CD4-positive, alpha-beta memory T cell (primary cell): ENCODE measurements at regions not wholly inside any gene's neighbourhood (a gene's known extent, or its start where the extent isn't known, plus 50 kb on each side); places are given as distances from the start of the nearest gene placed in this dataset.
A peak's percentile ranks its signal among the peaks of the same experiment; 100 is the strongest.

Experiments
- CTCF ChIA-PET: fragments of 350-600 bp; sonication (Branson Sonifier 250); formaldehyde crosslinking; loops from one replicate; lab custom pipeline; 2021; ENCODE audit warnings: inconsistent platforms; ENCODE audit not compliant: partially characterized antibody; lab: Charles Lee
- POLR2A ChIA-PET: fragments of 350-600 bp; sonication (Branson Sonifier 250); formaldehyde crosslinking; loops from one replicate; lab custom pipeline; 2021; ENCODE audit not compliant: partially characterized antibody; lab: Charles Lee
- DNase-seq, 5 donors: peaks; one replicate each; pipeline versions ENCODE4 v3.0.0 to v3.0.0-alpha.2; 2020 to 2022; ENCODE audit warnings: mixed read lengths in 1 of 5
- H3K27ac ChIP-seq: one replicate; pipeline ENCODE4 v1.7.0; 2013; ENCODE audit warnings: low read depth, low read length
- H3K27me3 ChIP-seq: 2 replicates; pipeline ENCODE4 v1.7.0; 2013; ENCODE audit warnings: mild to moderate bottlenecking, low read length, moderate library complexity; ENCODE audit not compliant: insufficient read depth
- H3K36me3 ChIP-seq: 2 replicates; pipeline ENCODE4 v1.7.0; 2013; ENCODE audit warnings: mild to moderate bottlenecking, low read length, moderate library complexity; ENCODE audit not compliant: insufficient read depth
- H3K4me1 ChIP-seq: 2 replicates; pipeline ENCODE4 v1.7.0; 2013; ENCODE audit warnings: mild to moderate bottlenecking, low read length, moderate library complexity; ENCODE audit not compliant: insufficient read depth
- H3K4me3 ChIP-seq, 2 donors: one replicate each; pipeline ENCODE4 v1.7.0; 2013; ENCODE audit warnings: low read length in 2 of 2, mild to moderate bottlenecking in 1 of 2
- H3K9me3 ChIP-seq, 2 donors: one replicate each; pipeline ENCODE4 v1.7.0; 2013; ENCODE audit warnings: low read length in 2 of 2, control low read depth in 1 of 2; ENCODE audit not compliant: control insufficient read depth in 1 of 2
- H3K27ac Mint-ChIP-seq, 7 donors: one replicate each; pipeline ENCODE4 v1.8.0; 2020 to 2021; ENCODE audit warnings: mixed read lengths in 7 of 7, mild to moderate bottlenecking in 6 of 7, inconsistent platforms in 3 of 7, moderate library complexity in 3 of 7
- H3K27me3 Mint-ChIP-seq, 2 donors: one replicate each; pipeline ENCODE4 v1.8.0; 2020 to 2021; ENCODE audit warnings: mixed read lengths in 2 of 2
- H3K36me3 Mint-ChIP-seq, 2 donors: one replicate each; pipeline ENCODE4 v1.8.0; 2020 to 2021; ENCODE audit warnings: mixed read lengths in 2 of 2, inconsistent platforms in 1 of 2, mild to moderate bottlenecking in 1 of 2
- H3K4me1 Mint-ChIP-seq, 4 donors: one replicate each; pipeline ENCODE4 v1.8.0; 2020 to 2021; ENCODE audit warnings: mixed read lengths in 4 of 4, mild to moderate bottlenecking in 1 of 4
- H3K4me3 Mint-ChIP-seq, 8 donors: one replicate each; pipeline ENCODE4 v1.8.0; 2020 to 2021; ENCODE audit warnings: mixed read lengths in 8 of 8, mild to moderate bottlenecking in 7 of 8, moderate library complexity in 6 of 8, inconsistent platforms in 3 of 8
- H3K9me3 Mint-ChIP-seq, 8 donors: one replicate each; pipeline ENCODE4 v1.8.0; 2020 to 2021; ENCODE audit warnings: mixed read lengths in 8 of 8, mild to moderate bottlenecking in 5 of 8, inconsistent platforms in 3 of 8, moderate library complexity in 1 of 8
- intact Hi-C: fragments of 100-400 bp; cut with micrococcal nuclease; formaldehyde crosslinking; loops from one replicate; pipeline ENCODE4 v1.15.1; 2023

DNA sequence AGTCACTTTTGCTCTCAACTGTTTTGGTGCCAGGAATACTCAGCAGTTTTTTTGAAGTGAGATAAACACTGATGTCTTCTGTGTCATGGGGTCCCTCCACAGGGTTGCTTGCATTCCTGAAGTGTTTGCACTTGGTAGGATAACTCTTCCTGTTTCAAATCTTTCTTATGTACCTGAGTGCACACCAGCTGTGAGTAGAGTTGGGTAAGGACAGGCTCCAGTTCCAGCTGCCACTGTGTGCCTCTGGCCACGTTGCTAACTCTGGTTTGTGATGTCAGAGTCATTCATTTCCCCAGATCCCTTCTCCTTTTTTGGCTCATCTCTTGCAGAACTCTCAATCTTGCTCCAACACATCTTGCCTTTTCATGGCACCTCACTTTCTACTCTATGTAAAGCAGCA lies 356.3 kb upstream of the B3GALT2 start:
- H3K27me3 ChIP-seq: no peaks in the 10 kb centered on the region
- ChIA-PET POLR2A (interaction anchor here (0.6 to 5.4 kb wide), 3 partner anchors 64 to 356 kb away, joined by 3 to 106 read pairs (median 60); partner anchors contain the start of gene B3GALT2), CTCF (interaction anchor here (1.0 kb wide), 1 partner anchor 17 kb away, joined by 3 read pairs; no protein-coding TSS in a partner anchor)
- H3K9me3 ChIP-seq: no peaks in the 10 kb centered on the region
- H3K36me3 ChIP-seq: no peaks in the 10 kb centered on the region
- H3K27ac ChIP-seq: peak overlapping the region; percentile 71
- no peak for DNase-seq
- intact Hi-C loops: loop anchor here (5.0 to 10.0 kb wide), 2 partner anchors 358 to 745 kb away; partner anchors contain the start of gene B3GALT2
- peaks cover 0 to 3% (median 0%) of the 10 kb centered on the region in 8 donors for H3K9me3 Mint-ChIP-seq
- peaks cover 46 to 84% (median 60%) of the 10 kb centered on the region in 4 donors for H3K4me1 Mint-ChIP-seq
- H3K4me3 Mint-ChIP-seq: peak overlapping the region in 7 of 8 donors; percentile 22 to 71 (median 49)
- H3K4me3 ChIP-seq: no peak overlapping the region
- peak overlapping the region; percentile 65 to 98 (median 92) for H3K27ac Mint-ChIP-seq
- H3K36me3 Mint-ChIP-seq: peaks cover 8% of the 10 kb centered on the region in 2 donors
- no peaks in the 10 kb centered on the region for H3K27me3 Mint-ChIP-seq
- peaks cover 60% of the 10 kb centered on the region for H3K4me1 ChIP-seq

DNA sequence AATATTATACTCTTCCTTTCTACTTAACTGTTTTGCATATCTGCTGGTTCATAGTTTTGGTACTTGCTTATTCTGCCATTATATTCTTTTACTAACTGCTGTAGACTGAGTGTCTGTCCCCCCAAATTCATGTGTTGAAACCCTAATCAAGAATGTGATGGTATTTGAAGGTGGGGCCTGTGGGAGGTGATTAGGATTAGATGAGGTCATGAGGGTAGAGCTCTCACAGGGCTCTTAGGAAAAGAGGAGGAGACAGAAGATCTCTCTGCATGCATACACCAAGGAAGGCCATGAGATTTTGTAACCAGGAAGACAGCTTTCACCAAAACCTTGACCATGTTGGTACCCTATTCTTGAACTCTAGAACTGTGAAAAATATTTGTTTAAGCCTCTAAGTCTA lies 354.1 kb upstream of the B3GALT2 start:
- H3K9me3 Mint-ChIP-seq: peaks cover 0 to 2% (median 0%) of the 10 kb centered on the region in 8 donors
- ChIA-PET CTCF (interaction anchor here (1.0 to 2.7 kb wide), 8 partner anchors 8 to 123 kb away, joined by 3 to 15 read pairs (median 5); no protein-coding TSS in a partner anchor), POLR2A (interaction anchor here (0.7 to 5.4 kb wide), 34 partner anchors 9 to 749 kb away, joined by 3 to 106 read pairs (median 5); partner anchors contain the start of gene B3GALT2)
- H3K36me3 Mint-ChIP-seq: peaks cover 2 to 5% of the 10 kb centered on the region in 2 donors
- intact Hi-C loops: loop anchor here (1.0 to 10.0 kb wide), 3 partner anchors 8 to 747 kb away; partner anchors contain the start of gene B3GALT2
- H3K27ac Mint-ChIP-seq: peak overlapping the region; percentile 83 to 98 (median 94)
- H3K27me3 Mint-ChIP-seq: no peaks in the 10 kb centered on the region
- Histone ChIP-seq H3K36me3 (no peaks in the 10 kb centered on the region), H3K4me3 (peak overlapping the region in 1 of 2 donors; percentile 48), H3K27ac (peak overlapping the region; percentile 71), H3K27me3 (no peaks in the 10 kb centered on the region), H3K4me1 (peaks cover 71% of the 10 kb centered on the region), H3K9me3 (no peaks in the 10 kb centered on the region)
- H3K4me1 Mint-ChIP-seq: peaks cover 44 to 81% (median 60%) of the 10 kb centered on the region in 4 donors
- H3K4me3 Mint-ChIP-seq: peak overlapping the region; percentile 80 to 92 (median 87)
- peak in 2 of 5 donors; percentile 20 to 45 for DNase-seq

DNA sequence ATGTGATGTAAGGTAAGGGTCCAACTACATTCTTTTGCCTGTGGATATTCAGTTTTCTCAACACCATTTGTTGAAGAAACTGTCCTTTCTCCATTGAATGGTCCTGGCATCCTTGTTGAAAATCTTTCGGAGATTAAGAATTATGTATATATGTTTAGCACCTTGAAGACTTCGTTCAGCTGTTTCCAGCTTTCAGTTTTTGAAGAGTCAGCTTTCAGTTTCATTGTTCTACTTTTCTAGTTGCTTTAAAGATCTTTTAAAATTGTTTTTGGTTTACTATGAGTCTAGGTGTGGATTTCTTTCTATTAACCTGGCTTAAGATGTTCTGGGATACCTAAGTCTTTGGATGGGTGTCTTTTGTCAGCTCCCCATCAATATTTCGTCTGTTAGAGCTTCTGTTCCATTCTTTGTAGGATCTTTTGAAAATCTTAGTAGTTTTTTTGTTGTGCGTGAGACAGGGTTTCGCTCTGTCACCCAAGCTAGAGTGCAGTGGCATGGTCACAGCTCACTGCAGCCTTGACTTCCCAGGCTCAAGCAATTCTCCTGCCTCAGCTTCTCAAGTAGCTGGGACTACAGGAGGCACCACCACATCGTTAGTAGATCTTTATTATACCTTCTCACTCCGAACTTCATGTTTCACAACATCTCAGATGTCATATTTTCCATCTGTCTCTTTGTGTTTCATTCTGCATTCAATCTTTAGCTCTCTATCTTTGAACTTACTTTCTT lies 353.5 kb upstream of the B3GALT2 start:
- Mint-ChIP-seq H3K27me3 (no peaks in the 10 kb centered on the region), H3K9me3 (peaks cover 0 to 2% (median 0%) of the 10 kb centered on the region in 8 donors), H3K36me3 (peaks cover 0 to 4% of the 10 kb centered on the region in 2 donors), H3K4me1 (peaks cover 44 to 78% (median 59%) of the 10 kb centered on the region in 4 donors), H3K27ac (peak overlapping the region; percentile 83 to 98 (median 94)), H3K4me3 (peak overlapping the region; percentile 80 to 92 (median 87))
- Histone ChIP-seq H3K27ac (peak overlapping the region; percentile 71), H3K4me1 (peaks cover 71% of the 10 kb centered on the region), H3K27me3 (no peaks in the 10 kb centered on the region), H3K9me3 (no peaks in the 10 kb centered on the region), H3K4me3 (peak overlapping the region; percentile 34 to 48), H3K36me3 (no peaks in the 10 kb centered on the region)
- CTCF ChIA-PET: interaction anchor here (0.6 to 2.7 kb wide), 10 partner anchors 9 to 760 kb away, joined by 3 to 15 read pairs (median 4); no protein-coding TSS in a partner anchor
- POLR2A ChIA-PET: interaction anchor here (0.6 to 5.4 kb wide), 35 partner anchors 9 to 749 kb away, joined by 3 to 106 read pairs (median 5); no protein-coding TSS in a partner anchor
- DNase-seq: peak; percentile 37 to 49 (median 46)
- intact Hi-C loops: loop anchor here (1.0 to 10.0 kb wide), 6 partner anchors 8 to 747 kb away; partner anchors contain the start of gene B3GALT2

DNA sequence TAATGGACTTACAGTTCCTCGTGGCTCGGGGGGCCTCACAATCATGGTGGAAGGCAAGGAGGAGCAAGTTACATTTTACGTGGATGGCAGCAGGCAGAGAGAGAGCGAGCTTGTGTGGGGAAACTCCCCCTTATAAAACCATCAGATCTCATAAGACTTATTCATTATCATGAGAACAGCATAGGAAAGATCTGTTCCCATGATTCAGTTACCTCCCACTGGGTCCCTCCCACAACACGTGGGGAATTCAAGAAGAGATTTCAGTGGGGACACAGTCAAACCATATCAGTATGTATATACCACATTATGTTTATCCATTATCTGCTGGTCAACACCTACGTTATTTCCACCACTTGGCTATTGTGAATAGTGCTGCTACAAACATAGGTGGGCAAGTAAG lies 352.3 kb upstream of the B3GALT2 start:
- Mint-ChIP-seq H3K36me3 (peaks cover 0 to 3% of the 10 kb centered on the region in 2 donors), H3K4me1 (peaks cover 45 to 67% (median 56%) of the 10 kb centered on the region in 4 donors), H3K4me3 (peak overlapping the region; percentile 38 to 88 (median 80)), H3K27me3 (no peaks in the 10 kb centered on the region), H3K9me3 (peaks cover 0 to 2% (median 0%) of the 10 kb centered on the region in 8 donors), H3K27ac (peak overlapping the region; percentile 83 to 97 (median 94))
- DNase-seq: peak; percentile 18 to 41 (median 28)
- Histone ChIP-seq H3K27ac (peak overlapping the region; percentile 71), H3K4me3 (no peak overlapping the region), H3K27me3 (no peaks in the 10 kb centered on the region), H3K36me3 (no peaks in the 10 kb centered on the region), H3K9me3 (no peaks in the 10 kb centered on the region), H3K4me1 (peaks cover 70% of the 10 kb centered on the region)
- ChIA-PET POLR2A (interaction anchor here (1.0 to 5.4 kb wide), 3 partner anchors 12 to 76 kb away, joined by 3 to 106 read pairs (median 16); no protein-coding TSS in a partner anchor), CTCF (no interaction called here)
- intact Hi-C loops: loop anchor here (2.0 to 5.0 kb wide), 3 partner anchors 20 to 519 kb away; no protein-coding TSS in a partner anchor

DNA sequence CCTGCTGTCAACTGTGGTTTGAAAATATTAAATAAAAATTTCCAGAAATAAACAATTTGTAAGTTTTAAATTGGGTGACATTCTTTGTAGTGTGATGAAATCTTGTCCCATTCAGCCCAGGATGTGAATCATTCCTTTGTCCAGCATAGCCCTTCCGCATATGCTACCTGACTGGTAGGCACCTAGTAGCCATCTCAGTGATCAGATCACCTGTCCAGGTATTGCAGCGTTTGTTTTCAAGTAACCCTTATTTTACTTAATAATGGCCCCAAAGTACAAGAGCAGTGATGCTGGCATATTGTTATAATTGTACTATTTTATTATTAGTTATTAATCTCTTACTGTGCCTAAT lies 351.6 kb upstream of the B3GALT2 start:
- Mint-ChIP-seq H3K27me3 (no peaks in the 10 kb centered on the region), H3K4me1 (peaks cover 44 to 64% (median 52%) of the 10 kb centered on the region in 4 donors), H3K4me3 (peak overlapping the region; percentile 79 to 88 (median 84)), H3K9me3 (peaks cover 0 to 2% (median 0%) of the 10 kb centered on the region in 8 donors), H3K36me3 (peaks cover 0 to 3% of the 10 kb centered on the region in 2 donors), H3K27ac (peak overlapping the region; percentile 83 to 95 (median 91))
- Histone ChIP-seq H3K9me3 (no peaks in the 10 kb centered on the region), H3K4me3 (peak overlapping the region in 1 of 2 donors; percentile 12), H3K36me3 (no peaks in the 10 kb centered on the region), H3K27me3 (no peaks in the 10 kb centered on the region), H3K27ac (peak overlapping the region; percentile 71), H3K4me1 (peaks cover 64% of the 10 kb centered on the region)
- ChIA-PET CTCF (no interaction called here), POLR2A (interaction anchor here (1.0 to 5.4 kb wide), 2 partner anchors 59 to 76 kb away, joined by 3 to 106 read pairs; no protein-coding TSS in a partner anchor)
- DNase-seq: no peak
- intact Hi-C loops: loop anchor here (2.0 to 5.0 kb wide), 3 partner anchors 21 to 519 kb away; no protein-coding TSS in a partner anchor

DNA sequence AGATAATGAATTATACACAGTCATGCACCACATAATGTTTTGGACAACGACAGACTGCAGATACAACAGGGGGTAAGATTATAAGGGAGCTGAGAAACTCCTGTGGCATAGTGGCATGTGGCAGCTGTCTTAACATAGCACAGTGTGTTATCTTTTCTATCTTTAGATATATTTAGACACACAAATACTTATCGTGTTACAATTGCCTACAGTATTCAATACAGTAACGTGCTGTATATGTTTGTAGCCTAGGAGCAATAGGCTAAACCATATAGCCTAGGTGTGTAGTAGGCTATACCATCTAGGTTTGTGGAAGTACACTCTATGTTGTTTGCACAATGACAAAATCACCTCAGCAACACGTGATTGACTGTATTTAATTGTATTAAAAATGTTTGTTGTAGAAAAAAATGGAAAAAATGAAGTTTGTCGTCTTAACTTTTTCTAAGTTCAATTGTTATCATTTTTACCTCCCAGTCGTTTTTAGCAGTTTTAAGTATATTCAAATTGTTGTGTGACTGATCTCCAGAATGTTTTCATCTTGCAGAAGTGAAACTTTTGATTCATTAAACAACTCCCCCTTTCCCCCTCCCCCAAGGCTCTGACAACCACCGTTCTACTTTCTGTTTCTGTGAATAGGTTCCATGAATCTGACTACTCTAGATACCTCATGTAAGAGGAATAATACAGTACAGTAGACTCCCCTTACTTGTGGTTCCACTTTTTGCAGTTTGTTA lies 351.0 kb upstream of the B3GALT2 start:
- H3K4me3 Mint-ChIP-seq: peak overlapping the region; percentile 79 to 88 (median 84)
- Histone ChIP-seq H3K27ac (peak overlapping the region; percentile 71), H3K9me3 (no peaks in the 10 kb centered on the region), H3K27me3 (no peaks in the 10 kb centered on the region), H3K4me1 (peaks cover 58% of the 10 kb centered on the region), H3K4me3 (peak overlapping the region in 1 of 2 donors; percentile 12), H3K36me3 (no peaks in the 10 kb centered on the region)
- H3K4me1 Mint-ChIP-seq: peaks cover 39 to 58% (median 47%) of the 10 kb centered on the region in 4 donors
- H3K9me3 Mint-ChIP-seq: peaks cover 0 to 2% (median 0%) of the 10 kb centered on the region in 8 donors
- intact Hi-C loops: loop anchor here (1.0 to 5.0 kb wide), 5 partner anchors 21 to 520 kb away; no protein-coding TSS in a partner anchor
- POLR2A ChIA-PET: interaction anchor here (0.5 to 2.6 kb wide), 11 partner anchors 12 to 479 kb away, joined by 3 to 13 read pairs (median 3); no protein-coding TSS in a partner anchor
- no peaks in the 10 kb centered on the region for H3K27me3 Mint-ChIP-seq
- peaks cover 0 to 5% of the 10 kb centered on the region in 2 donors for H3K36me3 Mint-ChIP-seq
- DNase-seq: peak; percentile 61 to 80 (median 73)
- CTCF ChIA-PET: no interaction called here
- peak overlapping the region; percentile 83 to 95 (median 91) for H3K27ac Mint-ChIP-seq
